Astrocyte (in vitro differentiated cells and primary cell): ENCODE measurements at regions not wholly inside any gene's neighbourhood (a gene's known extent, or its start where the extent isn't known, plus 50 kb on each side); places are given as distances from the start of the nearest gene placed in this dataset.

Experiments
- DNase-seq: peaks from one replicate; pipeline ENCODE4 v3.0.0-alpha.2; 2010; ENCODE audit warnings: low read depth
- FAIRE-seq: peaks from 2 replicates; lab custom pipeline; 2011; peaks lifted over from hg19 to GRCh38; lab: Jason Lieb, UNC
- H2AFZ ChIP-seq: 2 replicates; pipeline ENCODE4 v1.6.0; 2012; ENCODE audit warnings: low read depth, low read length, inconsistent platforms
- H3K27ac ChIP-seq: 2 replicates; pipeline ENCODE4 v1.5.1; 2011; ENCODE audit warnings: low read depth, low read length, inconsistent platforms
- H3K27me3 ChIP-seq: 2 replicates; pipeline ENCODE4 v1.6.0; 2011; ENCODE audit warnings: low read length, inconsistent platforms; ENCODE audit not compliant: insufficient read depth
- H3K36me3 ChIP-seq: 2 replicates; pipeline ENCODE4 v1.5.1; 2011; ENCODE audit warnings: low read length, inconsistent platforms; ENCODE audit not compliant: insufficient read depth
- H3K4me1 ChIP-seq: 2 replicates; pipeline ENCODE4 v1.5.1; 2011; ENCODE audit warnings: low read length, inconsistent platforms; ENCODE audit not compliant: insufficient read depth
- H3K4me2 ChIP-seq: 2 replicates; pipeline ENCODE4 v1.6.0; 2012; ENCODE audit warnings: low read length, inconsistent platforms
- H3K4me3 ChIP-seq: 2 replicates; pipeline ENCODE4 v1.5.1; 2011; ENCODE audit warnings: low read depth, mild to moderate bottlenecking, low read length, inconsistent platforms; ENCODE audit not compliant: insufficient read depth
- H3K79me2 ChIP-seq: 2 replicates; pipeline ENCODE4 v1.6.0; 2012; ENCODE audit warnings: mild to moderate bottlenecking, low read length, inconsistent platforms; ENCODE audit not compliant: insufficient read depth
- H3K9ac ChIP-seq: 2 replicates; pipeline ENCODE4 v1.6.0; 2012; ENCODE audit warnings: mild to moderate bottlenecking, low read length, inconsistent platforms
- H3K9me3 ChIP-seq: 2 replicates; pipeline ENCODE4 v1.5.1; 2012; ENCODE audit warnings: low read depth, mild to moderate bottlenecking, low read length, inconsistent platforms; ENCODE audit not compliant: insufficient read depth
- H4K20me1 ChIP-seq: 2 replicates; pipeline ENCODE4 v1.6.0; 2012; ENCODE audit warnings: low read length, inconsistent platforms; ENCODE audit not compliant: insufficient read depth
- H3K27ac Mint-ChIP-seq: one replicate; pipeline ENCODE4 v1.8.0; 2021; ENCODE audit warnings: mild to moderate bottlenecking, mixed read lengths; ENCODE audit not compliant: unreplicated experiment
- H3K27me3 Mint-ChIP-seq: one replicate; pipeline ENCODE4 v1.8.0; 2021; ENCODE audit warnings: low read depth, mixed read lengths; ENCODE audit not compliant: unreplicated experiment
- H3K36me3 Mint-ChIP-seq: one replicate; pipeline ENCODE4 v1.8.0; 2021; ENCODE audit warnings: low read depth, mixed read lengths; ENCODE audit not compliant: unreplicated experiment
- H3K4me1 Mint-ChIP-seq: one replicate; pipeline ENCODE4 v1.8.0; 2021; ENCODE audit warnings: low read depth, mixed read lengths; ENCODE audit not compliant: unreplicated experiment
- H3K4me3 Mint-ChIP-seq: one replicate; pipeline ENCODE4 v1.8.0; 2021; ENCODE audit warnings: mild to moderate bottlenecking, moderate library complexity, mixed read lengths; ENCODE audit not compliant: unreplicated experiment
- H3K9me3 Mint-ChIP-seq: one replicate; pipeline ENCODE4 v1.8.0; 2021; ENCODE audit warnings: mild to moderate bottlenecking, mixed read lengths; ENCODE audit not compliant: unreplicated experiment
- CTCF ChIP-seq: IDR thresholded peaks from 2 replicates; pipeline ENCODE4 v1.5.1; 2011; ENCODE audit warnings: low read depth, mild to moderate bottlenecking, inconsistent platforms, low read length, moderate library complexity; ENCODE audit not compliant: insufficient read depth
- EZH2 ChIP-seq: IDR thresholded peaks from 2 replicates; pipeline ENCODE4 v1.6.1; 2012; ENCODE audit warnings: mild to moderate bottlenecking, low read length, inconsistent platforms; ENCODE audit not compliant: insufficient read depth

DNA sequence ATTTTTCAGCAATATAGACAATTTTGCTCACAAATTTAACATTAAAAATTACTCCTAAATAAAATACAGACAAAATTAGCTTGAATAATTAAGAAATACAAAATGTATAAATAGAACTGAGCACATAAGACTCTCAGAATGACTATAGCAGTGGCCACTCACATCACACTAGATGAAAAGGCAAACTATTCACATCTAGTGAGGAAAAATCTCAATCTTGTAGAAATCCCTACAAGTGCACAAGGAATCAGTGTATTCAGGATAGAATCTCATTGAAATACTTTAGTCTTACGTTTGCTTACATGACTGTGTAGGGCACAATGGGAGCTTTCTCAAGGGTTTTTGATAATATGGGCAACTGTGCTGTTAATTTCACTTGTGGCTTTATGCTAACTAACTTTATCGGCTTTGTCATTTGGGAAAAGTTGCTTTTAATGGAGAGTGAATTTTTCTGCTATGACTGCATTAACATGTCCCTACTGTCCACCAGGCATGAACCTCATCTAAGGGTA lies 678.9 kb upstream of the LRRTM4 start:
- H2AFZ ChIP-seq = no peak overlapping the region
- Mint-ChIP-seq H3K4me1 (no peaks in the 10 kb centered on the region), H3K4me3 (no peak overlapping the region), H3K27me3 (no peaks in the 10 kb centered on the region), H3K36me3 (no peaks in the 10 kb centered on the region), H3K9me3 (no peaks in the 10 kb centered on the region), H3K27ac (no peak overlapping the region)
- no peak overlapping the region for H3K27ac ChIP-seq
- H4K20me1 ChIP-seq = no peaks in the 10 kb centered on the region
- FAIRE-seq (no peak), DNase-seq (no peak)
- H3K36me3 ChIP-seq = no peaks in the 10 kb centered on the region
- no peaks in the 10 kb centered on the region for H3K4me1 ChIP-seq
- no peaks in the 10 kb centered on the region for H3K27me3 ChIP-seq
- no peak overlapping the region for H3K4me2 ChIP-seq
- H3K4me3 ChIP-seq = no peak overlapping the region
- H3K9me3 ChIP-seq = no peaks in the 10 kb centered on the region
- no peaks in the 10 kb centered on the region for H3K79me2 ChIP-seq
- TF ChIP-seq CTCF (no peak), EZH2 (no peak)
- no peak overlapping the region for H3K9ac ChIP-seq

GRCh38 chr2:78202366-78202765 lies 680.2 kb upstream of the LRRTM4 start:
- Mint-ChIP-seq H3K4me3 (no peak overlapping the region), H3K27me3 (no peaks in the 10 kb centered on the region), H3K9me3 (no peaks in the 10 kb centered on the region), H3K27ac (no peak overlapping the region), H3K36me3 (no peaks in the 10 kb centered on the region), H3K4me1 (no peaks in the 10 kb centered on the region)
- FAIRE-seq (no peak), DNase-seq (no peak)
- no peaks in the 10 kb centered on the region for H4K20me1 ChIP-seq
- H3K27ac ChIP-seq = no peak overlapping the region
- TF ChIP-seq EZH2 = no peak
- TF ChIP-seq CTCF = no peak
- no peak overlapping the region for H3K4me3 ChIP-seq
- H3K27me3 ChIP-seq = no peaks in the 10 kb centered on the region
- no peak overlapping the region for H2AFZ ChIP-seq
- H3K4me2 ChIP-seq = no peak overlapping the region
- no peaks in the 10 kb centered on the region for H3K36me3 ChIP-seq
- no peak overlapping the region for H3K9ac ChIP-seq
- H3K4me1 ChIP-seq = no peaks in the 10 kb centered on the region
- no peaks in the 10 kb centered on the region for H3K9me3 ChIP-seq
- no peaks in the 10 kb centered on the region for H3K79me2 ChIP-seq

DNA sequence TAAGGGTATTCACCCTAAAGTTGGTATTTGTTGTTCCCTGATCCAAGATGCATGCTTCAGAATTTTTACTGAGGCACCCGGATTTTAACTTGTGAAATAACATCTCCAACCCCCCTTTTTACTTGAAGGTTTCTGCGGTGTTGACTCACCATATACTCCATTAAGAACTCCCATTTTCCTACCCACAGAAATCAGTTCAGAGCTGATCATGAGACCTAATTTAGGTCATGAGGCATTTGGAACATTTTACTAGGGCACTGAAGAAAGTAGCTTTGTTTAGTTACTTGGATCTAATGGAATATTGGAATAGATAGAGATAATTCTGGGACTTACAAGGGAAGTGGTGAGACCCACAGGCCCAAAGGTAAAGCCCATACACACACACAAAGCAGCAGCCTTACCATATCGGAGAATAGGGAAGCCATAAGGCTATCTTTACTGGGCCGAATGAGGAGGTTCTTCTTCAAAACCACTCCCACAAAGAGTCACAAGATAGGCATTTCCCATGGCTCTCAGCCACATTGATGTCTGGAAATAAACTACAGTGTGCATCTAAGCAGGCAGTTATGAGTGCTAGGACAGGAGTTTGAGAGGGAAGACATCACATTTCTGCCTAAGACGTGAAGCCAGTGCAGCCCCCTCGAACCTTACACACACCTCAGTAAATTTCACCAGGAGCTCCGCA lies 681.0 kb upstream of the LRRTM4 start:
- no peaks in the 10 kb centered on the region for H4K20me1 ChIP-seq
- no peaks in the 10 kb centered on the region for H3K27me3 ChIP-seq
- no peaks in the 10 kb centered on the region for H3K9me3 Mint-ChIP-seq
- H3K4me1 ChIP-seq = no peaks in the 10 kb centered on the region
- H3K36me3 Mint-ChIP-seq = no peaks in the 10 kb centered on the region
- H3K79me2 ChIP-seq = no peaks in the 10 kb centered on the region
- no peaks in the 10 kb centered on the region for H3K36me3 ChIP-seq
- FAIRE-seq = no peak
- no peak overlapping the region for H3K4me3 Mint-ChIP-seq
- H3K27ac Mint-ChIP-seq = no peak overlapping the region
- no peaks in the 10 kb centered on the region for H3K27me3 Mint-ChIP-seq
- no peak for TF ChIP-seq CTCF
- TF ChIP-seq EZH2 = no peak
- no peak overlapping the region for H2AFZ ChIP-seq
- no peak overlapping the region for H3K4me3 ChIP-seq
- no peaks in the 10 kb centered on the region for H3K9me3 ChIP-seq
- no peak overlapping the region for H3K9ac ChIP-seq
- H3K4me2 ChIP-seq = no peak overlapping the region
- no peak overlapping the region for H3K27ac ChIP-seq
- DNase-seq = no peak
- no peaks in the 10 kb centered on the region for H3K4me1 Mint-ChIP-seq
